Panc1 (cell line): ENCODE measurements at regions not wholly inside any gene's neighbourhood (a gene's known extent, or its start where the extent isn't known, plus 50 kb on each side); places are given as distances from the start of the nearest gene placed in this dataset.

Experiments used
- ATAC-seq: fragments of 200-7000 bp; cut with Tn5 transposase; 2 replicates; pipeline ENCODE4 v1.9.1; 2020; ENCODE audit warnings: mild to moderate bottlenecking, moderate library complexity
- BruUV-seq: library from RNA; stranded (reverse); fragments of 400-500 nt; replicated peaks from 2 replicates; lab custom pipeline; 2021; lab: Mats Ljungman, UMichigan
- CTCF ChIA-PET: fragments of 300-600 bp; sonication (Branson Sonifier 250); formaldehyde crosslinking; loops from one replicate; lab custom pipeline; 2022; ENCODE audit warnings: antibody characterized with exemption; lab: Charles Lee
- POLR2A ChIA-PET: fragments of 300-600 bp; sonication (Branson Sonifier 250); formaldehyde crosslinking; loops from one replicate; lab custom pipeline; 2022; ENCODE audit warnings: antibody characterized with exemption; lab: Charles Lee
- DNase-seq: peaks from one replicate; pipeline ENCODE4 v3.0.0-alpha.2; 2010; ENCODE audit warnings: low read depth, low spot score
- H3K27ac ChIP-seq: 2 replicates; pipeline ENCODE4 v1.5.1; 2011; ENCODE audit warnings: mild to moderate bottlenecking, low read length, inconsistent platforms
- H3K27me3 ChIP-seq: fragments of 200-500 bp; sonication (Bioruptor generic); 2 replicates; pipeline ENCODE4 v1.6.0; 2014; ENCODE audit warnings: low read length, inconsistent platforms; ENCODE audit not compliant: control insufficient read depth, insufficient read depth
- H3K36me3 ChIP-seq: fragments of 200-500 bp; sonication (Bioruptor generic); 2 replicates; pipeline ENCODE4 v1.5.1; 2014; ENCODE audit warnings: inconsistent platforms, mild to moderate bottlenecking, low read length, moderate library complexity; ENCODE audit not compliant: control insufficient read depth, insufficient read depth
- H3K4me1 ChIP-seq: 2 replicates; pipeline ENCODE4 v1.5.1; 2011; ENCODE audit warnings: inconsistent platforms, mild to moderate bottlenecking, low read length, moderate library complexity; ENCODE audit not compliant: control insufficient read depth, insufficient read depth
- H3K4me3 ChIP-seq, 2 experiments: 2 replicates each; pipeline ENCODE4 v1.5.1; 2011 to 2012; ENCODE audit warnings: low read depth in 2 of 2, low read length in 2 of 2, mild to moderate bottlenecking in 2 of 2, inconsistent platforms in 1 of 2, moderate library complexity in 1 of 2
- H3K9me3 ChIP-seq: fragments of 200-500 bp; sonication (Bioruptor generic); 2 replicates; pipeline ENCODE4 v1.5.1; 2014; ENCODE audit warnings: low read depth, mild to moderate bottlenecking, inconsistent platforms, low read length, moderate library complexity; ENCODE audit not compliant: control insufficient read depth, insufficient read depth
- CTCF ChIP-seq: fragments of 450-650 bp; IDR thresholded peaks from 2 replicates; pipeline ENCODE4 v1.5.1; 2017; ENCODE audit warnings: mild to moderate bottlenecking
- POLR2AphosphoS5 ChIP-seq: IDR thresholded peaks from 2 replicates; pipeline ENCODE4 v1.6.1; 2012; ENCODE audit warnings: mild to moderate bottlenecking, low read depth, low read length, moderate library complexity
- REST ChIP-seq, 2 experiments: IDR thresholded peaks; 2 replicates each; pipeline ENCODE4 v1.6.1; 2011 to 2012; ENCODE audit warnings: low read depth in 2 of 2, control low read depth in 1 of 2, low read length in 1 of 2, mild to moderate bottlenecking in 1 of 2, moderate library complexity in 1 of 2; ENCODE audit not compliant: insufficient read depth in 1 of 2
- SIN3A ChIP-seq: IDR thresholded peaks from 2 replicates; pipeline ENCODE4 v1.6.1; 2012; ENCODE audit warnings: low read depth, mild to moderate bottlenecking, low read length, moderate library complexity, borderline replicate concordance; ENCODE audit not compliant: insufficient read depth
- TCF7L2 ChIP-seq: IDR thresholded peaks from 2 replicates; pipeline ENCODE4 v1.6.1; 2011; ENCODE audit warnings: mild to moderate bottlenecking, low read depth, low read length, inconsistent platforms
- in situ Hi-C: cut with HindIII; loops from 2 replicates; pipeline ENCODE4 v1.10.0; 2016; ENCODE audit warnings: low sequenced_read_pairs, low pct_unique_long_range_greater_than_20kb
- intact Hi-C: fragments of 100-400 bp; cut with micrococcal nuclease; formaldehyde crosslinking; loops from one replicate; pipeline ENCODE4 v1.10.0; 2022; ENCODE audit not compliant: unreplicated experiment

GRCh38 chr3:3739330-3740060 lies 59.7 kb upstream of the LRRN1 start:
- in situ Hi-C loops (no loop called here), intact Hi-C loops (no loop called here)
- ChIA-PET POLR2A (no interaction called here), CTCF (no interaction called here)
- no peak for ATAC-seq
- DNase-seq: no peak
- H3K27me3 ChIP-seq: no peaks in the 10 kb centered on the region
- no peaks in the 10 kb centered on the region for H3K9me3 ChIP-seq
- no peak overlapping the region for H3K4me3 ChIP-seq
- no peak for TF ChIP-seq POLR2AphosphoS5
- no peak for TF ChIP-seq CTCF
- no peak for TF ChIP-seq SIN3A
- no peak for TF ChIP-seq TCF7L2
- no peak for TF ChIP-seq REST (IDR thresholded peaks at IDR 0.05; ENCODE audit: insufficient read depth in 1 of 2, low read depth in 2 of 2, low read length in 1 of 2)
- BruUV-seq: no TSS peak
- H3K27ac ChIP-seq: no peak overlapping the region
- no peaks in the 10 kb centered on the region for H3K36me3 ChIP-seq
- H3K4me1 ChIP-seq: no peaks in the 10 kb centered on the region

DNA sequence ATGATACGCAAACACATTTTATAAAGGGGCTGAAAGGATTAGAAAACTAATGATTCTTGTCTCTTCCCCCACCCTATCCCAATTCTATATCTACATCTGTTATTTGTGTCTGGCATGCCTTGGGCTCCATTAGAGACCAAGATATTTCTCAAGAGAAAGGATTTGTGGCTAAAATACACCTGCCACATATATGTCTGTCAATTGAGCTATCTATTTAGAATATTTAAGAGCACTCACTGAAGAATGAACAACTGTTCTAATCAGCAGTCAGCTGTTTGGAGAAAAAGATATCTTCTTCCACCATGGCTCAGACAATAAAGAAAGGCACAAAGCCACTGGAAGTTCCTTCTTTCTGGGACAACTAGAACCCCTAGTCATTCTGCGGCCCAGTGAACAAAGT lies 61.7 kb upstream of the LRRN1 start:
- intact Hi-C loops (no loop called here), in situ Hi-C loops (no loop called here)
- no peak for TF ChIP-seq CTCF
- TF ChIP-seq TCF7L2: no peak
- no peak for TF ChIP-seq POLR2AphosphoS5
- no peak for TF ChIP-seq REST (IDR thresholded peaks at IDR 0.05; ENCODE audit: insufficient read depth in 1 of 2, low read depth in 2 of 2, low read length in 1 of 2)
- no peak for TF ChIP-seq SIN3A
- Histone ChIP-seq H3K4me3 (no peak overlapping the region), H3K4me1 (no peaks in the 10 kb centered on the region), H3K27ac (no peak overlapping the region), H3K36me3 (no peaks in the 10 kb centered on the region), H3K27me3 (no peaks in the 10 kb centered on the region), H3K9me3 (no peaks in the 10 kb centered on the region)
- CTCF ChIA-PET: no interaction called here
- no TSS peak for BruUV-seq
- ATAC-seq (no peak), DNase-seq (no peak)
- POLR2A ChIA-PET: no interaction called here
